Hepatic stellate cell (primary cell): ENCODE measurements at regions not wholly inside any gene's neighbourhood (a gene's known extent, or its start where the extent isn't known, plus 50 kb on each side); places are given as distances from the start of the nearest gene placed in this dataset.

Source experiments
- DNase-seq: peaks from one replicate; pipeline ENCODE4 v3.0.0; 2011; ENCODE audit warnings: low spot score

DNA sequence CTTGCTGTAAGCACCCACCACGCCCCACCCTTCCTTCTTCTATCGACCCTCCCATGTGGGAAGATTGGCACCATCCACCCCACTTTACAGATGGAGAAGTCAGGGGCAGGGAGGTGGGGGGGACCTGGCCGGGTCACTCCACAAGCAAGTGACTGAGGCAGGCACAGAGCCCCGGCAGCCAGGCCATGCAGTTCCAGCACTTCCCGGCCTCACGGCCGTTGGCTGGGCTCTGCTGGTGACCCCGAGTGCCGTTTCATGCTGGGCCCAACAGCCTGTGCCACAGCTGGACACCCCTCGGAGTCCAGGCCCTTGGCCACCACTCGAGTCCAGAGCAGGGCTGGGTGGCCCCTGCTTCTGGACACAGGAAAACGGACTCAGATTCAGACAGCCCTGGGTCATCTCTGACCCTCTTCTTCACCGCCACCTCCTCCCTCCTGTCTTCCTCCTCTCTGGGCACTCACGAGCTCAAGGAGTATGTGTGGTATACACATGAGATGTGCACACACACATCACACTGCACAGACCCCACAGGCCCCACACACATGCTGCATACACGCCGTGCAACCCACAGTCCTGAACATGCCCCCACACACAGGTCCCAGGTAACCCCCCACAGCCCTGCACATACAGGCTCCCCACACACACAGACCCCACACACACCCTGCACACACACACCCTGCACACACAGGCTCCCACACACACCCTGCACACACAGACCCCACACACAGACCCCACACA lies 89.3 kb upstream of the GPC1 start:
- DNase-seq: no peak

DNA sequence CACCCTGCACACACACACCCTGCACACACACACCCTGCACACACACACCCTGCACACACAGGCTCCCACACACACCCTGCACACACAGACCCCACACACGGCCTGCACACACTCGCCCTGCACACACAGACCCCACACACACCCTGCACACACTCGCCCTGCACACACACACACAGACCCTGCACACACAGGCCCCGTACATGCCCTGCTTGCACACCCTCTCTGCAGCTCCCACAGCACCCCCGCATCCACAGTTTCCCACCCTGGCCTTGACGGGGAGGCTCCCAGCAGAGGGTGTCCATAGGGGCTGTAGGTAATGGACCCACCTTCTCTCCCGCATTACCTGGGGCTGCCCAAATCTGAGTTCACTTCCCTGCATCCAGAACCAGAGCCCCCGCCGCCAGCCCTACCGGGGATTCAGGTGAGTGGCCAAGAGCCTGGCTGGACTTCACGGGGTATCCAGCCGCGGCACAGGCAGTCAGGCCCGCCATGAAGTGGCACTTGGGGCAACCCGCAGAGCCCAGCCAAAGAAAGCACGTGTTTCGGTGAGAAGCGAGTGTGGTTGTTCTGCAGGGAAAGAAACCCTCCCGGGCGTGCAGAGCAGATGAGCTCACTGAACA lies 88.6 kb upstream of the GPC1 start:
- no peak for DNase-seq

DNA sequence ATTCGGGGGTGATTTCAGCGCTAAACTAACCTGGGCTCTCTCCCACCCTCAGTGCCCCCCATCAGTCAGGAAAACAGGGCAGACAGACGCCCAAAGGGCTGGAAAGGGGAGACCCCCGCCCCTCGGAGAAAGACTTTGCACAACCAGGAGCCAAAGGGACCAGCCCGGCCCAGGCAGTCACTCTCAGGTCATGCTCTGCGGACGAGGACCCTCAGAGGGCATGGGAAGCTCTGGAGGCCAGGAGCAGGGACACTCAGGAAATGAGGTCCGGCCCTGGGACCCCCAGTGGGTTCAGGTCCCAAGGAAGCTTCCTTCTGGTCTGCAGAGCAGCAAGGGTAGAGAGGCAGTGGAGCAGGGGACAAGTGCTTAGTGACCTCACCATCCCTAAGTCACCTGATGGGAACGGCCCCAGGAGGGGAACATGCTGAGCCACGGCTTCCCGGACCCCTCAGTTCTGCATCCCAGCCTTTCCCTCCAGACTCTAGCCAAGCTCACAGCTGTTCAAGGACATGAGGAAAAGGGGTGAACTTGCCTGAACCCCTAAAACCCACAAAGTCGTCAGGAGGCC lies 88.0 kb upstream of the GPC1 start:
- no peak for DNase-seq

DNA sequence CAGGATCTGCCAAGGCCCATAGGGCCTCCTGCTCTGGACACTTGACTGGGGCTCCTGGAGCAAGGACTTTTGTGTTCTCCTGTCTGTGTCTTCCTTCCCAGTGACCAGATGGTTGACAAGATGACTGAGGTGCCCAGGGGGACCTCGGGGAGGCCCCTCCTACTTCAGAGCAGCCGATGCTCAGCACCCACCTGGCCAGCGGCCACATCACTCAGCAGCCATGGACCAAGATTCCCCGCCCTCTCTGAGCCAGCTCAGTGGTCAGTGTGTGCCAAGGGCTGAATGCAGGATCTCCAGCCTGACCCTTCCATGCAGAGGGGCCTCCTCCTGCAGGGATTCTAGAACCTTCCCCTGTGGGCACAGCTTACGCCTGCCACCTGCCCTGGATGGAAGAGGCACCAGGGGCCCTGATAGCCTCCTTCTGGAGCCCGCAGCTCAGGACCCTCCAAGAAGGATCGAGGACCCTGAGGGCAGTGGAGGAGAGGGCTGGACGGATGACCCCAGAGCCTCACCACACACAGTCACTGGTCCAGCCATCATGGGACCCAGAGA lies 87.4 kb upstream of the GPC1 start:
- DNase-seq: no peak

DNA sequence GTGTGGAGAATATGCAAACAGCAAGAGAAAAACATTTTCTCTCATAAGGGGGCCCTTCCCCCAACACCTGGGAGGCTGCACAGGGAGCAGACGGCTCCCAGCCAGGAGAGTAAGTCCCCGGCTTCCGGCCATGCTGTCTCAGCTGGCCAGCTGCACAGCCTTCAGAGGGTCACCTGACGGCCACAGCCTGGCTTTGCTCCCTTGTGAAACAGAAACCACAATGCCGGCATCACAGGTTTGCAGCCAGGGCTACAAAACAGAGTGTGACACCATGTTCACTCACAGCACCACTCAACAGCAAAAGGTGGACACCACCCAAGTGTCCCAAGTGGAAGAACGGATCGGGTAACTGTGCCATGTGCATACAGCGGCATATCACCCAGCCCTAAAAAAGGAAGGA lies 86.9 kb upstream of the GPC1 start:
- no peak for DNase-seq

DNA sequence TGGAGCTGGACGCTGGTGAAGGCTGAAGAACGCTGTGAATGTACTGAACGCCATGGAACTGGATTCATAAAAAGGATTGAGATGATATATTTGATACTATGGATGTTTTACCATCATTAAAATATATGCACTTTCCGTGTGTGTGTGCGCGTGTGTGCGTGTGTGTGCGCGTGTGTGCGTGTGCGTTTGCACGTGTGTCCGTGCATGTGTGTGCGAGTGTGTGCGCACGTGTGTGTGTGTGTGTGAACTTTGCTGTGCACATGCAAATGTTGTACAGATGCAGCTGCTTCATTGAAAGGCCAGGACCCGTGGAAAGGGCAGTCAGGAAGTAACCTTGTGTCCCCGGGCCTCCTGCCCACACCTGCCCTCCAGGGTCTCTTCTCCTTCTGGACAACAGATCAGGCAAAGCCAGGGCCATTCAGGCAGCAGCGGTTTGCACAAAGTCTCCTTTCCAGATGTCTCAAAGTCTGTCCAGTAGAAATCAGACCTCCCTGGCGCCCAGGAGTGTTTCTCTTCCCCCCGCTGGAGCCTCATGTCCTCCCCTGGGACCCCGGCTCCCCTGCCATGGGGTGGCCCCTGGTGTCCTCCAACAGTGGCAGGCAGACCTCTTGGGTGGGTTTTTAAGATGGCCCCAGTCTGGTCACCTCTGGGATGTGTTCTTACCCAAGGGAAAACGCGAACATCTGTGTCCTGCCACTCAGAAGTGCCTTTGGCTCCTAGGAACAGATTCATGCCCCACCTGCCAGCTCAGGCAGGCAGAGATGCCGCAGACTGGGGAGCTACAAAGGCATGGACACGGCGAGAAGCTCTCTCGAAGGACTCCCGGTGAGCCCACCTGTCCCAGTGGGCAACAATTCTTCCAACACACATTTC lies 86.1 kb upstream of the GPC1 start:
- DNase-seq: no peak

DNA sequence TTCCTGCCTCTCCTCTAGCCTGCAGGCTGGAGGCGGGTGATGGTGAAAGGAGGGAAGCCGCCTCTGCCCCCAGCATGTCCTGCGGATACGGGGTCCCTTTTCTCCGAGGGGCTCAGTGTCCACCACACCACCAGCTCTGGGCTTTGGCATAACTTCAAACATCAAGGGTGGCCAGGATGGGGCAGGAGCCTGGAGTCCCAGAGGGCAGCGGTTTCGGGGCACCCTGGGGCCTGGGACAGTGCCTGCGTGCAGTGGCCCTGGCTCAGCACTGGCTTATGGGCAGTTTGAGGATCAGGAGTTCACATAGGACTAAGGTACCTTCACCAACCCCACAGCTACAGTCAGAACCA lies 85.5 kb upstream of the GPC1 start:
- DNase-seq: no peak

DNA sequence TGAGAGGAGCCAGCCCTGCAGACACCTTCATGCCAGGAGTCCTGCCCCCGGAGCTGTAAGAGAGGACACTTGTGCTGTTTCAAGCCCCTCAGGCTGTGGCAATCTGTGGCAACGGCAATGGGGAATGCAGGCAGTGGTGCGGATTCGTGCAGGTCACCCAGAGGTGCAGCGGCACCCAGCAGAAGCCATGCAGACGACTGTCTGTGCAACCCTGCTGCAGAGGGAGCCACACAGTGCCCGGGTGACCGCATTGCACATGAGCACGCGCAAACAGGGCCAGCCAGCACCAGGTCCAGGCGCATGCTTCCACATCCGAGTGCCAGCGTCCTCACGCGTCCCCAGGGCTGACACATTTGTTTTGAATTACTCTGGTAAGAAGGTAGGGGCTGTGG lies 84.8 kb upstream of the GPC1 start:
- no peak for DNase-seq

DNA sequence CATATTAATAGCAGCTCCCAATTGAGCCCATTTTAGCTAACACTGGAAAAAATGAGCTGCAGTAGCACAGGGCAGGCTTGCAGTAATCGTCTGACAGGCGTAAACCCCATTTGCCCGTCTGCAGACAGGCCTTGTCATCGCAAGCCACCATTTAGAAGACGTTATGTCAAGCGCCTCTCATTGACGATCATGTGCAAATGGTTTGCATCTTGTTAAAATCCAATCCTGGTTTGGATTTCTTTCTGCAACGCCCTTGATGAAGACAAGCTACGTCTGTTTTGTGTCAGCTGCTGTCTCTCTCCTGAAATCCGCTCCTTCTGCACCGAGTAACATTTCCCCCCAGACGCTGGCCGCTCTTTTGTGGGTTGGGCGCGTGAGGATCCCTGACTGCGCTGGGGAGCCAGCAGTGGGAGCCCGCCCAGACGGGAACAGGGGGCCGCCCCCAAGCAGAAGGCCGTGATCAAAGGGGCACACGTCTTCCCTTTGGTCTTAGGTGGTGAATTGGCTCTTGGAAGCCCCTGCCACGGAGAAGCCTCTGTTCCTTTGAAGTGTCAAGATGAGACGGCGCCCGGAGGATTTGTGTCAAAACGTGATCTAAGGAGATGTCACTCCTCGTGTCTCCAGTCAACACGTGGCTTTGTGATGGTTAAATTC lies 84.2 kb upstream of the GPC1 start:
- no peak for DNase-seq

DNA sequence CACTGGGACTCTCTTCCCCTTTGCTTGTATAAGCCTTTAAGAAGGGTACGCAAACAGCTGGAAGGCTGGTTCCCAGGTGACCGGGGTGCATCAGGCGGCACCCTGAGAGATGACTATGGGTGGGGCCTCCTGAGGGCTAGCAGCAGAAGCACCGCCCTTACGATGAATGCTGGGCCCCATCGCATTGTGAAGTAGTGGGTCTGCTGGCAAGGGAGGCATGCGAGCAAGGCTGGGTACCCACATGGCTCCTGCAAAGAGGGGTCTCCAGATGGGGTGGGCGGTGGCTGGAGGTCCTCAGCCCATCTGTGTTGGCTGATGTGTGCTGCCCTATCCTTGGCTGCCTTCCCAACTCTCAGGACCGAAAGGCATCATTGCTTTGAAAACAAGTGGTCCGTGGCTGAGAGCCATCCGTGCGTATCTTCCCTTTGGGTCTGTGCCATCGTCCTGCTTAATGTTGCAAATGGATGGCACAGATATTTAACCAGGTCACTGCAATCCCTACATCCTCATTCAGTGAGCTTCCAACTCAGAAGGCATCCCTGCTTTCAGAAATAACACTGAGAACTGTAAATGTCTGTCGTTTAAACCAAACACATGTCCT lies 83.5 kb upstream of the GPC1 start:
- DNase-seq: no peak

DNA sequence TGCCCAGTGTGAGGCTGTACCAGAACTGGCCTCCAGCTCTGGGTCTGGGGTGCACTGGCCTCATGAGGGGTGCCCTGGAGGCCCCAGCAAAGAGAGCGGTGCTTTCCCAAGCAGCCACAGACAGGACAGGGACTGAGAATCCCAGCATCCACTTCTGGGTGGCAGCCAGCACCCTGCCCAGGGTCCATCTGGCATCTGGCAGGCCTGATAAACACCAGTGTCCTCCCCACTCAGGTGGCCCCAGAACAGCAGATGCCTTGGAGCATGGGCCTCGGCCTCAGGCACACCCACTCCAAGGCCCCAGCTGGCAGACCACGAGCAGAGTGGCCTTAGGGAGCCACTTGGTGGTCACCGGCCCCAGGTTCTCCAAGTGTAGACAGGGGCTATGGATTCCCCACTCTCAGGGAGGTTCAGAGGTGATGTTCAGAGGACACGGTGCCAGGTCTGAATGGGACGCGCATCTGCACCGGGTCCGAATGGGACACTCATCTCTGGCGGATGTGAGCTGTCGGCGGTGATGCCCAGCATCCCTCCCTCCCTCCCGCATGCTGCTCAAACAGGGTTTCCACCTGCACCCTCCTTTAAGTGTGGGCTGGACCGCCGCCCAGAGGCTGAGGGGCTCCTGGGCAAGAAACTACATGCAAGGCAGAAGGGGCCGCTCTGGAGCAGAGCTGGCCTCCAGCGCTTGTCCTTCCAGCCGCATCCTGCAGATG lies 82.2 kb upstream of the GPC1 start:
- no peak for DNase-seq

DNA sequence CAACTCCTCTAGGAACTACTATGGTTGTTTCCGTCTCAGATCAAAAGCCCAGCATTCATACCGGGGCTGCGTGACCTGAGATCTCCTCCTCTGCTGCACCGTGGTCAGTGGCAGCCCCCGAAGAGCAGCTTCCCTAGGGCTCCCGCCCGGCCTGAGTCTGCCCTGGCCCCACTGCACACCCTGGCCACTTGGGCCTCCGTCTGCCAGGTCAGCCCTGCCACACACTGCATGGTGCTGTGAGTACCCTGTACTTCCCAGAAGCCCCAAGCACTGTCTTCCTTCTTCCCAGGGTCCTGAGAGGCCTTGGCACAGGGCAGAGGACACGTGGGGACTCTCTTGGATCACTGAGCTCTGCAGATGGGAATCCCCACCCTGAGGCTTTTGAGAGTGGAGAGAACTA lies 81.5 kb upstream of the GPC1 start:
- no peak for DNase-seq

DNA sequence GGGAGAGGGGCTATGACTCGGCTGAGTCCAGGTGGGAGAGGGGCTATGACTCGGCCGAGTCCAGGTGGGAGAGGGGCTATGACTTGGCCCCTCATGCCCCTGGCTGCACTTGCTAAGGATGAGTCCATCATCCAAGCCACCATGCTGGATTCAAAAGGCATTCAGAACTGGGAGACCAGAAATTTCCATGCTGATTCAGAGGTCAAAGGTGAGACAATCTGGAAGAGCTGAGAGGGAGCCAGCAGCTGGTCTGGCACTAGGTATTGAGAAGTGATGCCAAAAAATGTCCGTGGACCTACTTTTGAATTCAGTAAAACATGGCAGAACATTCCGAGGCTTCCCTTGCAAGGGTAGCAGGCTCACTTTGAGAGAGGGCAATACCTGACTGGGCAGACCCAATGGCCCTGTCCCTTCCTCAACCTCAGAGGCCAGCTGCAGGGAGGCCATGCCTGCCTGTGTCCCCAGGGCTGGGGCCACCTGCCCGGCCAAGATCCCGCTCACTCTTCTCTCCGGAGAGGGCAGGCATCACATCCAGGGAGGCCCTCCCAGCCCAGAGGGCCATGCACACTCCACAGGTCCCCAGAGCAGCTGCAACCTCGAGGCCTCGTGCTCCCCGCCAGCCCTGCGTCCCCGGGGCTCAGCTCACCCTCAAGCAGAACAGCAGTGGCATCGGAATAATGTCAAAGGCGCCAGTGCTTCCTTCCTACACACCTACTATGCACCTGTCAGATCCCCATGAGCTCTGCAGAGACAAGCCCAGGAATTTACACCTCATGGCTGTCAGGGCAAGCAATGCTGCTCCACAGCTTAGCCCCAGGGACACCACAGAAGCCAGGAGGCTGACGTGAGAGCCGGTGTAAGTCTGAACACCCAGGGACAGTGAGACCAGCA lies 80.2 kb upstream of the GPC1 start:
- DNase-seq: peak; percentile 66

DNA sequence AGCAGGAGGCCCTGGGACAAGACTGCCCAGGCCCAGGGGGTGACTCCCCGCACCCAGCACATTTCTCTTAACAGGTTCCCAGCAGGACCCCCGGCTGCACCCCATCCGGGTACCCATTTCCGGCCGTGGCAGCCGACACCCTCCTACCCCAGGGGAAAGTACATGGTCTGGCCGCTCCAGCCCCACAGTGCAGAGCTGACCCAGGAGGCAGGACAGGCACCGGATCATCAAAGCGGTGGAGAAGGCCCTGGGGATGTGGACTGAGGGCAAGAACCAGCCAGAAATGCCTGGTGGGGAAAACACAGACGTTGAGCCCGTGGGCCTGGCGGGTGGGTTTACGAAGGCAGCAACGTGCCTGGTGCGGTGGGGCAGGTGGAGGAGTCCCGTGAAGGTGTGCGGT lies 79.5 kb upstream of the GPC1 start:
- DNase-seq: no peak

DNA sequence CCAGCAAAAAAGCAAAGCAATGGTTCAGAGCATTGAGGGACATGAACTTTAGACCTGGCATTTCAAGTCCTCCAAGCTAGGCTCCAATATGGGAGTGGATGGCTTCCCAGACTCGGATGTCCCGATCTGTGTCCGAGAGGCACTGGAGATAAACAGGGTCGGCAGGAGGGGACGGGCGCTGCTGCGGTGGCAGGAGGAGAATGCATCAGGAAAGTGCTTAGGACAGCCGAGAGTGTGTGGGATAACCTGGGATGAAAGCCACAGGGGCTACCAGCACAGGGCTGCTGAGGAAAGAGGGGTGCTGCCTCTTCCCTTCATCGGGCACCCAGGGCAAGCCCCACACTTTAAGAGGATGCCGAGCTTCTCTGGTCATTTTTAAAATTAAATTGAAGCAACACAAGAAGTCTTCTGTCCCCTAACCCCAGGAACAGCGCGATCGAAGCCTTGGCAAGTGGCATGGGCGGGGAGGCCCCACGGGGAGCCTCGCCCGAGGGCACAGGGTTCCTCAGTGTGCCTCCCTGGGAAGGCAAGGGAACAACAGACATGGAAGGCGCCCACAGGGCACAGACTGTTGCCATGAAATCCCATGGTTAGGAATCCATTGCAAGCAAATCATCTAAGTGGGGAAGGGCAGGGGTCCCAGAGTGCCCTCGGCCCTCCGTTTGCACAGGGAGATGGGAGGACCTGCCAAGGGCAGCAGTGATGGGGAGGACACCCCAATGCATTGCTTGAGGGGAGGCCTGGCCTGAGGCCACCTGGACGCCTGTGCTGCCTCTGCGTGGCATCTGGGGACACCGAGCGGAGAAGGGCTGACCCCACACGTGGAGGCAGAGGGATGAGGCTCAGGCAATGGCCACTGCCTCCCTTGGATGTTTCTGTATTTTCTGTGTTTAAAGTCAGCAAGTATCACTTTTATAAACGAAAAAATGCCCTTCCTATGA lies 78.5 kb upstream of the GPC1 start:
- no peak for DNase-seq

DNA sequence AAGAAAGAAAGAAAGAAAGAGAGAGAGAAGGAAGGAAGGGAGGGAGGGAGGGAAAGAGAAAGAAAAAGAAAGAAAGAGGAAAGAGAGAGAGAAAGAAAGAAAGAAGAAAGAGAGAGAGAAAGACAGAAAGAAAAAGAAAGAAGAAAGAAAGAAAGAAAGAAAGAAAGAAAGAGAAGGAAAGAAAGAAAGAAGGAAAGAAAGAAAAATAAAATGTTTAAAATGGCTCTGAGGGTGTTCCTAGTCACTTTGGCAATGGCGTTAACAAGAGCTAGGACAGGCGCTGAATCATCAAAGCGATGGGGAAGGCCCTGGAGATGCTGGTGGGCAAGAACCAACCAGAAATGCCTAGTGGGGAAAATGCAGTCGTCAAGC lies 77.8 kb upstream of the GPC1 start:
- DNase-seq: no peak

DNA sequence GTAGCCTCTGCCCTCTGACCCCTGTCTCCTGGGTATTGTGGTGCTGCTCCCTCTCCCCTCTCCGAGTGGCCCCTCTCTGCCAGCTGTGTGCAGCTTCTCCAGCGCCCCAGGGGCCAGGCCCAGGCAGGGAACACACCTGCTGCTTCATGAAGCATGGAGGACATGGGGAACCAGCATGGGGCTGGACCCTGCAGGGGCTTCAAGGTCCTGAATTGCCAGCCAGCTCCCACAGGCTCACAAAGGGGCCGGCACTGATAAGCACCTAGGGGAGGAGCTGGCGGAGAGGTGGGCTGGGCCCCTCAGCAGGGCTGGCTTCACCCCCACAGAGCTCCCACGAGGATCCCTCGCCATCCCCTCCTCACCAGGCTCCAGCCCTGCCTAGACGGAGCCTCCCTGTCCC lies 77.4 kb upstream of the GPC1 start:
- no peak for DNase-seq

DNA sequence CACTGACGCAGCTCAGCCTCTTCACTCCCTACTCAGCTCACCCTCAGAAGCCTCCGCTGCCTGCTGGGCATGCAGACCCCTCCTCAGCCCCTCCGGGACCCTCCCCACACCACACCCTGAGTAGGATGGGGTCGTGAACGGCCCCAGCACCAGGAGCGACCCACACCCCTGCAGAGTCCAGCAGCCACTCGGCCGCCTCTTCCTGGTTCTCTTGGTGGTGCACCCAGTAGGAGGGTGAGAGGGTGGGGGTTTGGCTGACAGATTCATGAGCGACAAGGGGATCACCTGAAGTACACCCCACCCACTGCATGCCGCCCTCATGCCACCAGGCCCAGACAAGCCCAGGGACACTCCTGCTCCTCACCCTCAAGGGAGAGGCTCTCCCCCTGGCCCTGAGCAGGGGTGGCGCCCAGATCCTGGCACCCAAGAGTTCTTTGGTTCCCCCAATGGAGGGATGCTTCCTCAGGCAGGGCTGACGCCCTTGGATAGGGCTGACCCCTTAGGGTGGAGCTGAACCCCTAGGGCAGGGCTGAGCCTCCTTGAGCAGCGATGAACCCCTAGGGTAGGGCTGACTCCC lies 76.6 kb upstream of the GPC1 start:
- DNase-seq: no peak

DNA sequence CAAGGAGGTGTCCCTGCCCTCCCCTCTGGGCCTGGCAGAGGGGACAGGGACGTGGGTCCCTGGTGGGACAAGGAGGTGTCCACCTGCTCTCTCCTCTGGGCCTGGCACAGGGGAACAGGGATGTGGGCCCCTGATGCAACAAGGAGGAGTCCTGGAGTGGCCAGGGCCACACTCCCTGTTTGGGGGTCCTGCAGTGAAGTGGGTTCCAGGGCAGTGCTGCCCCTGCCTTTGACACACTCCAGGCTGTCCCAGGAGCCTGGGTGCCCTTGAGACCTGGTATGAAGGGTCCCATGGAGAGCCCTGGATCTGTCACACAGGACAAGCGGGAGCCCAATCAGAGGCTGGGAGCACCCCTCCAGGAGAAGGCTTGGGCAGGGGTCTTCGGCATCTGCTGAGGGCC lies 75.8 kb upstream of the GPC1 start:
- no peak for DNase-seq
